GM12878 (cell line): ENCODE measurements at regions not wholly inside any gene's neighbourhood (a gene's known extent, or its start where the extent isn't known, plus 50 kb on each side); places are given as distances from the start of the nearest gene placed in this dataset.

Experiments
- TAF1 ChIP-seq: IDR thresholded peaks from 2 replicates; pipeline ENCODE4 v1.6.1; 2011; ENCODE audit warnings: mild to moderate bottlenecking, low read depth, low read length, borderline replicate concordance
- TCF12 ChIP-seq: IDR thresholded peaks from 2 replicates; pipeline ENCODE4 v1.6.1; 2011; ENCODE audit warnings: low read depth, mild to moderate bottlenecking, low read length
- TF ChIP-seq, protein P1 (sequence below), 3 experiments: IDR thresholded peaks in 2 of 3; conservative IDR thresholded peaks in 1 of 3; 2 replicates each; pipeline ENCODE4 v1.5.1; 2011; ENCODE audit warnings: low read depth in 3 of 3, low read length in 3 of 3, mild to moderate bottlenecking in 3 of 3, control low read depth in 2 of 3, moderate library complexity in 2 of 3, inconsistent platforms in 1 of 3, mixed read lengths in 1 of 3; ENCODE audit not compliant: control insufficient read depth in 2 of 3, insufficient read depth in 1 of 3; ENCODE audit errors: extremely low read depth in 1 of 3
- TF ChIP-seq, protein P2 (sequence below): fragments of 450-650 bp; IDR thresholded peaks from 2 replicates; pipeline ENCODE4 v1.6.1; 2016; ENCODE audit warnings: mild to moderate bottlenecking

DNA sequence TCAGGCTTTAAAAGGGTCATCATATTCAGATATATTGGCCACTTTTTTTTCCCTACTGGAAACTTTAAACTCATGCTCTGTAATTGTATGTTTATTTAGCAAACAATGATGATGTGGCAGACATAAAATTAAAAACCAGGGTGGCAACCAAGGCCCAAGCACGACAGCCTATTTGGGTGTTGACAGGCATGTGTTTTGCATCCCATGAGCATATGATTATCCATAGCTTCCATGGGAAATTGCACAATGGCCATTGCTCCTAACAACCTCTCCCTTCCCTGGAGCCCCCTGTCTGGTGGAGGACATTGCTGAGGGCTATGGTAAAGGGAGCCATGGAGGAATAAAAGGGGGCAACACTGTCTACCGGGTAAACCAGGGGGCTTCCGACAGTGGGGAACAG lies 134.7 kb downstream of the GAS1 start:
- TF ChIP-seq TCF12 (no peak), TAF1 (no peak)
- TF ChIP-seq, protein P1, sequence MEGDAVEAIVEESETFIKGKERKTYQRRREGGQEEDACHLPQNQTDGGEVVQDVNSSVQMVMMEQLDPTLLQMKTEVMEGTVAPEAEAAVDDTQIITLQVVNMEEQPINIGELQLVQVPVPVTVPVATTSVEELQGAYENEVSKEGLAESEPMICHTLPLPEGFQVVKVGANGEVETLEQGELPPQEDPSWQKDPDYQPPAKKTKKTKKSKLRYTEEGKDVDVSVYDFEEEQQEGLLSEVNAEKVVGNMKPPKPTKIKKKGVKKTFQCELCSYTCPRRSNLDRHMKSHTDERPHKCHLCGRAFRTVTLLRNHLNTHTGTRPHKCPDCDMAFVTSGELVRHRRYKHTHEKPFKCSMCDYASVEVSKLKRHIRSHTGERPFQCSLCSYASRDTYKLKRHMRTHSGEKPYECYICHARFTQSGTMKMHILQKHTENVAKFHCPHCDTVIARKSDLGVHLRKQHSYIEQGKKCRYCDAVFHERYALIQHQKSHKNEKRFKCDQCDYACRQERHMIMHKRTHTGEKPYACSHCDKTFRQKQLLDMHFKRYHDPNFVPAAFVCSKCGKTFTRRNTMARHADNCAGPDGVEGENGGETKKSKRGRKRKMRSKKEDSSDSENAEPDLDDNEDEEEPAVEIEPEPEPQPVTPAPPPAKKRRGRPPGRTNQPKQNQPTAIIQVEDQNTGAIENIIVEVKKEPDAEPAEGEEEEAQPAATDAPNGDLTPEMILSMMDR (IDR thresholded peaks at IDR 0.05 in 2 of 3, conservative IDR thresholded peaks at IDR 0.05 in 1 of 3; ENCODE audit: control insufficient read depth in 2 of 3, extremely low read depth in 1 of 3, insufficient read depth in 1 of 3, low read depth in 3 of 3, low read length in 3 of 3): no peak
- TF ChIP-seq, protein P2, sequence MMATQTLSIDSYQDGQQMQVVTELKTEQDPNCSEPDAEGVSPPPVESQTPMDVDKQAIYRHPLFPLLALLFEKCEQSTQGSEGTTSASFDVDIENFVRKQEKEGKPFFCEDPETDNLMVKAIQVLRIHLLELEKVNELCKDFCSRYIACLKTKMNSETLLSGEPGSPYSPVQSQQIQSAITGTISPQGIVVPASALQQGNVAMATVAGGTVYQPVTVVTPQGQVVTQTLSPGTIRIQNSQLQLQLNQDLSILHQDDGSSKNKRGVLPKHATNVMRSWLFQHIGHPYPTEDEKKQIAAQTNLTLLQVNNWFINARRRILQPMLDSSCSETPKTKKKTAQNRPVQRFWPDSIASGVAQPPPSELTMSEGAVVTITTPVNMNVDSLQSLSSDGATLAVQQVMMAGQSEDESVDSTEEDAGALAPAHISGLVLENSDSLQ: no peak
